Suprapubic skin (tissue), 4 donors: ENCODE measurements at regions not wholly inside any gene's neighbourhood (a gene's known extent, or its start where the extent isn't known, plus 50 kb on each side); places are given as distances from the start of the nearest gene placed in this dataset.

Source experiments
- CTCF ChIP-seq, 2 donors: fragments of 200-600 bp in 1 of 2; fragments of 450-650 bp in 1 of 2; sonication (generic) in 1 of 2; IDR thresholded peaks; one replicate each; pipeline ENCODE4 v1.5.1; 2016 to 2019; ENCODE audit warnings: antibody characterized with exemption in 2 of 2, mild to moderate bottlenecking in 1 of 2, moderate library complexity in 1 of 2
- EP300 ChIP-seq: sonication (generic); formaldehyde crosslinking; IDR thresholded peaks from one replicate; pipeline ENCODE4 v1.6.1; 2017; ENCODE audit warnings: antibody characterized with exemption
- POLR2A ChIP-seq, 2 donors: fragments of 450-650 bp; IDR thresholded peaks; one replicate each; pipeline ENCODE4 v1.6.1; 2017; ENCODE audit warnings: antibody characterized with exemption in 2 of 2, mild to moderate bottlenecking in 2 of 2, moderate library complexity in 2 of 2
- POLR2AphosphoS5 ChIP-seq, 3 donors: sonication (generic); formaldehyde crosslinking; IDR thresholded peaks; one replicate each; pipeline ENCODE4 v1.6.1; 2017; ENCODE audit warnings: antibody characterized with exemption in 3 of 3

GRCh38 chr5:88483964-88484672 lies 215.5 kb upstream of the TMEM161B start:
- TF ChIP-seq CTCF (IDR thresholded peaks at IDR 0.05): no peak
- TF ChIP-seq EP300: no peak
- no peak for TF ChIP-seq POLR2AphosphoS5 (IDR thresholded peaks at IDR 0.05)
- no peak for TF ChIP-seq POLR2A (IDR thresholded peaks at IDR 0.05)
